GM19455 (cell line): ENCODE measurements at regions not wholly inside any gene's neighbourhood (a gene's known extent, or its start where the extent isn't known, plus 50 kb on each side); places are given as distances from the start of the nearest gene placed in this dataset.

Experiments
- ATAC-seq: cut with Tn5 transposase; IDR thresholded peaks from one replicate; pipeline ENCODE4 v1.9.1; 2021; ENCODE audit not compliant: unreplicated experiment

- ATAC-seq: peak; percentile 84
Measured at GRCh38 chr6:8219352-8219943, 117.1 kb upstream of the EEF1E1 start.

GRCh38 chr6:8218861-8219260 is 116.5 kb upstream of the EEF1E1 start:
- no peak for ATAC-seq

GRCh38 chr6:8215631-8216030 is 113.3 kb upstream of the EEF1E1 start:
- no peak for ATAC-seq

GRCh38 chr6:8213995-8214394 is 111.6 kb upstream of the EEF1E1 start:
- ATAC-seq: no peak

GRCh38 chr6:8212720-8213434 is 110.5 kb upstream of the EEF1E1 start:
- ATAC-seq: no peak

- ATAC-seq: no peak
Measured at GRCh38 chr6:8207869-8208191, 105.5 kb upstream of the EEF1E1 start.

- ATAC-seq: no peak
Measured at GRCh38 chr6:8207191-8207868, 105.0 kb upstream of the EEF1E1 start.

GRCh38 chr6:8203337-8203736 is 101.0 kb upstream of the EEF1E1 start:
- ATAC-seq: no peak

- no peak for ATAC-seq
Measured at GRCh38 chr6:8201679-8202078, 99.3 kb upstream of the EEF1E1 start.

GRCh38 chr6:8200255-8200654 is 97.9 kb upstream of the EEF1E1 start:
- no peak for ATAC-seq

GRCh38 chr6:8195714-8196102 is 93.4 kb upstream of the EEF1E1 start:
- ATAC-seq: no peak

- no peak for ATAC-seq
Measured at GRCh38 chr6:8195040-8195713, 92.8 kb upstream of the EEF1E1 start.

GRCh38 chr6:8194490-8194889 is 92.1 kb upstream of the EEF1E1 start:
- no peak for ATAC-seq

- no peak for ATAC-seq
Measured at GRCh38 chr6:8193541-8193940, 91.2 kb upstream of the EEF1E1 start.

GRCh38 chr6:8192597-8192996 is 90.2 kb upstream of the EEF1E1 start:
- no peak for ATAC-seq

- ATAC-seq: no peak
Measured at GRCh38 chr6:8192067-8192466, 89.7 kb upstream of the EEF1E1 start.

- ATAC-seq: no peak
Measured at GRCh38 chr6:8191629-8192028, 89.3 kb upstream of the EEF1E1 start.

- no peak for ATAC-seq
Measured at GRCh38 chr6:8187209-8187608, 84.9 kb upstream of the EEF1E1 start.

- no peak for ATAC-seq
Measured at GRCh38 chr6:8182902-8183665, 80.7 kb upstream of the EEF1E1 start.

- no peak for ATAC-seq
Measured at GRCh38 chr6:8181951-8182845, 79.8 kb upstream of the EEF1E1 start.
